GM12864 (cell line): ENCODE measurements at regions not wholly inside any gene's neighbourhood (a gene's known extent, or its start where the extent isn't known, plus 50 kb on each side); places are given as distances from the start of the nearest gene placed in this dataset.
"Not testable (repeated sequence)": the region's sequence is repeated elsewhere in the genome, so short reads cannot be mapped to it uniquely, and the experiment has no call there.

ENCODE experiments used
- DNase-seq: peaks from one replicate; pipeline ENCODE4 v3.0.0-alpha.2; 2011; ENCODE audit warnings: low read depth
- H3K4me3 ChIP-seq: 2 replicates; pipeline ENCODE4 v1.5.1; 2011; ENCODE audit warnings: mild to moderate bottlenecking, low read depth, low read length, control low read depth
- TF ChIP-seq, protein P1 (sequence below): IDR thresholded peaks from 2 replicates; pipeline ENCODE4 v1.5.1; 2011; ENCODE audit warnings: low read depth, mild to moderate bottlenecking, moderate library complexity, low read length, control low read depth, inconsistent platforms; ENCODE audit errors: missing control alignments

DNA sequence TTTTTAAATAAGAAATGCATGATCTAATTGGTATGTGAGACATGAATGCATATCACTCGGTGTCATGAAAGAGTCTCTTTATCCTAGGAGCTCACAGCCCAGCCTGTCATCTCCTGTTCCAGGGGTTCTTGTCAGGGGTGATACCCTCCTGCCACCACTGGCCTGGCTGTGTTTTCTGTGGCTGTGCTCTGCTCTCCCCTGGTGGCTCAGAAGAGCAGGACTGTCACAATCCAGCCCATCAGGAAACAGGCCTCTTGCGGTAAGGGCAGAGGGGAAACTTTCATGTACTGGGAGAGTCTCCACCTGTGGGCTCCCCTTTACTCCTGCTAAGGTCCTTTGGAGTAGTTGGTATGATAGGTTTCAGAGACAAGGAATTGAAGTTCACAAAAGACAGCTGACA is 240.2 kb upstream of the GLRA1 start:
- TF ChIP-seq, protein P1, sequence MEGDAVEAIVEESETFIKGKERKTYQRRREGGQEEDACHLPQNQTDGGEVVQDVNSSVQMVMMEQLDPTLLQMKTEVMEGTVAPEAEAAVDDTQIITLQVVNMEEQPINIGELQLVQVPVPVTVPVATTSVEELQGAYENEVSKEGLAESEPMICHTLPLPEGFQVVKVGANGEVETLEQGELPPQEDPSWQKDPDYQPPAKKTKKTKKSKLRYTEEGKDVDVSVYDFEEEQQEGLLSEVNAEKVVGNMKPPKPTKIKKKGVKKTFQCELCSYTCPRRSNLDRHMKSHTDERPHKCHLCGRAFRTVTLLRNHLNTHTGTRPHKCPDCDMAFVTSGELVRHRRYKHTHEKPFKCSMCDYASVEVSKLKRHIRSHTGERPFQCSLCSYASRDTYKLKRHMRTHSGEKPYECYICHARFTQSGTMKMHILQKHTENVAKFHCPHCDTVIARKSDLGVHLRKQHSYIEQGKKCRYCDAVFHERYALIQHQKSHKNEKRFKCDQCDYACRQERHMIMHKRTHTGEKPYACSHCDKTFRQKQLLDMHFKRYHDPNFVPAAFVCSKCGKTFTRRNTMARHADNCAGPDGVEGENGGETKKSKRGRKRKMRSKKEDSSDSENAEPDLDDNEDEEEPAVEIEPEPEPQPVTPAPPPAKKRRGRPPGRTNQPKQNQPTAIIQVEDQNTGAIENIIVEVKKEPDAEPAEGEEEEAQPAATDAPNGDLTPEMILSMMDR = no peak
- no peak for DNase-seq
- H3K4me3 ChIP-seq = no peak overlapping the region

DNA sequence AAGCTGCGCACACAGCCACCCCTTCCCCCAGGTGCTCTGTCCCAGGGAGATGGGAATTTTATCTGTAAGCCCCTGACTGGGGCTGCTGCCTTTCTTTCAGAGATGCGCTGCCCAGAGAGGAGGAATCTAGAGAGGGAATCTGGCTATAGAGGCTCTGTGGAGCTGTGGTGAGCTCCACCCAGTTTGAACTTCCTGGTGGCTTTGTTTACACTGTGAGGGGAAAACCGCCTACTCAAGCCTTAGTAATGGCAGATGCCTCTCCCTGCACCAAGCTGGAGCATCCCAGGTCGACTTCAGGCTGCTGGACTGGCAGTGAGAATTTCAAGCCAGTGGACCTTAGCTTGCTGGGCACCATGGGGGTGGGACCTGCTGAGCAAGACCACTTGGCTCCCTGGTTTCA is 235.2 kb upstream of the GLRA1 start:
- H3K4me3 ChIP-seq, DNase-seq: not testable (repeated sequence)

DNA sequence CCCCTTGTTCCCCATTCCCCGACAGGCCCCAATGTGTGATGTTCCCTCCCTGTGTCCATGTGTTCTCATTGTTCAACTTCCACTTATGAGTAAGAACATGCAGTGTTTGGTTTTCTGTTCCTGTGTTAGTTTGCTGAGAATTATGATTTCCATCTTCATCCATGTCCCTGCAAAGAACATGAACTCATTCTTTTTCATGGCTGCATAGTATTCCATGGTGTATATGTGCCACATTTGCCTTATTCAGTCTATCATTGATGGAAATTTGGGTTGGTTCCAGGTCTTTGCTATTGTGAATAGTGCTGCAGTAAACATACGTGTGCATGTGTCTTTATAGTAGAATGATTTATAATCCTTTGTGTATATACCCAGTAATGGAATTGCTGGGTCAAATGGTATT is 229.8 kb upstream of the GLRA1 start:
- H3K4me3 ChIP-seq, DNase-seq: not testable (repeated sequence)

DNA sequence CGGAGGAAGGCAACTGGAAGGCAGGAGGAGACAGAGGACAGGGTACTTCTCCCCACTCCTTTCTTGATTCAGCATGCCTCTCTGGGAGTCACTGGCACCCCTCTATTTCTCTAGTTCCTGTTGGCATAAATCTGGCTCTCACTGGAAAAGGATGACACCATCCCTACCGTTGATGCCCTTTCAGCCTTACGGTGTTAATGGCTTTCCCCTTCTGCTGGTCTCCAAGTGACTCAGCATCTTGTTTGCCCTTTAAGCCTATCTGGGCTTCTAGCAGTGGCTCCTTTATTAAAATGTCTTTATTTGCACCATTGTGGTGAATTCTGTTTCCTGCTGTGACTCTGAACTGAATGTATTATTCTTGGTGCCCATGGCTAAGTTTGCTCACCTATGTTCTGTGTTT is 227.3 kb upstream of the GLRA1 start:
- no peak overlapping the region for H3K4me3 ChIP-seq
- DNase-seq = no peak
- TF ChIP-seq, protein P1 = no peak

DNA sequence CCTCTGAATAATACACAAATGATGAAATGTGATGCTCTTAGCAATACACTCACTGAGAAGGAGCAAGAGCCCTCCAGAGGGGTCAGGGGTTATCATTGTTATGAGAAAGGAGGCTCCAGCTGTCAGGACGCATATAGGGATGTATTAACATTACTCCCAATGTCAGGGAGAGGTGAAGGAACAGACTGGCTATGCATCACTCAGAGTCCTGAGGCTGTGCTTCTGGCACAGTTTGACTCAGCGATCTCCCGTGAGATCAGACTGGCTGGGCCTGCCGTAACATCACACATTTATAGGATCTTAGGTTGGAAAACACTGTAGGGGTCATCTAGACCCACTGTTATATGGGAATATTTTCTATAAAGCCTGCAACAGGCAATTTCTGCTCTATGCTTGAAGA is 226.5 kb upstream of the GLRA1 start:
- TF ChIP-seq, protein P1 = no peak
- no peak overlapping the region for H3K4me3 ChIP-seq
- DNase-seq = no peak

DNA sequence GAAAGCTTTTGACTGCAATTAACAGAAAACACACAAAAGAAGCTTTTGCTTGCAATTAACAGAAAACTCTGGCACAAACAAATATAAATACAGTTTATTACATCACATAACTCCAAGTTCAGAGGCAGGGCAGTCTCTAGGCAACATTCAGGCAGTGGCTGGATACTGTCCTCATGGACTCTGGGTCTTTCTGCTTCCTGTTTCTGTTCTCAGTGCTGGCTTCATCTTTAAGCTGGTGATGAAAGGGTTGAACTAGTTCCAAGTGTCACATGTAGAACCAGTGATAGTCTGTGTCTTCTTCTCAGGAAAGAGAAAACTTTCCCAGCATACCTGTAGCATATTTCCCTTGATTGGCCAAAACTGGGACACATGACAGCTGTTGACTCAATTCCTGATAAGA is 222.6 kb upstream of the GLRA1 start:
- TF ChIP-seq, protein P1 = no peak
- no peak overlapping the region for H3K4me3 ChIP-seq
- DNase-seq = no peak

DNA sequence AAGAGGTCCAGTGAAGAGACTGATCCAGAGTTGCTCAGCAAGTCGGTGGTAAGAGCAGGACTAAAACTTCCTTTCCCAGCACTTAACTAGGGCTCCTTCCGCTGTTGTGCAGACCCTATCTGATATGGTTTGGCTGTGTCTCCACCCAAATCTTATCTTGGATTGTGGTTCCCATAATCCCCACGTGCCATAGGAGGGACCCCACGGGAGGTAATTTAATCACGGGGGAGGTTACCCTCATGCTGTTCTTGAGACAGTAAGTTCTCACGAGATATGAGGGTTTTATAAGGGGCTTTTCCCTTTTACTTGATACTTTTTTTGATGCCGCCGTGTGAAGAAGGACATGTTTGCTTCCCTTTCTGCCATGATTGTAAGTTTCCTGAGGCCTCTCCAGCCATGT is 221.9 kb upstream of the GLRA1 start:
- no peak for DNase-seq
- TF ChIP-seq, protein P1 = no peak
- H3K4me3 ChIP-seq = no peak overlapping the region

DNA sequence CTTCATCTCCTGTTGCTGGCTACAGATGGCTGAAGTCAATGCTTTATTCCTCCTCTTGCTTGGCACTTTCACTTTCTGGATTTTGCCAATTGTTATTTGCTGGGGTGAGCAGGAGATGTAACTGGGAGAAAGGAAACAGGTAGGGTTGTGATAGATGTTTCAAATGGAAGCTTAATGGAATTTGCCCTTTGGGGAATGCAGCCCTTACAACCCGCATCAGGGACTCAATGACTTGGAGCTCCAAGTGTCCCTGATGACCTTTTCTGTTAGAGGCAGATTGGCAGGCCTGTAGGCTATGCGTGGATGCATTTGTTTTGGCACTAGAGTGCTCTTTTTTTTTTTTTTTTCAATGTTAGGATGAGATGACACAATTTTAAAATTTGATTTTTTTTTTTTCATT is 219.9 kb upstream of the GLRA1 start:
- H3K4me3 ChIP-seq = no peak overlapping the region
- TF ChIP-seq, protein P1 = no peak
- DNase-seq = no peak
